GM13976 (cell line): ENCODE measurements at regions not wholly inside any gene's neighbourhood (a gene's known extent, or its start where the extent isn't known, plus 50 kb on each side); places are given as distances from the start of the nearest gene placed in this dataset.
"Not testable (repeated sequence)": the region's sequence is repeated elsewhere in the genome, so short reads cannot be mapped to it uniquely, and the experiment has no call there.

ENCODE experiments used
- DNase-seq: peaks from one replicate; pipeline ENCODE4 v3.0.0; 2012; ENCODE audit warnings: low spot score
- CTCF ChIP-seq: IDR thresholded peaks from 2 replicates; pipeline ENCODE4 v1.5.1; 2012; ENCODE audit warnings: borderline replicate concordance, mild to moderate bottlenecking; ENCODE audit not compliant: insufficient read depth; ENCODE audit errors: extremely low read depth, missing control alignments, control extremely low read depth
- in situ Hi-C: fragments of 300-500 bp; cut with MboI; formaldehyde crosslinking; loops from one replicate; pipeline ENCODE4 v1.12.0; 2022; ENCODE audit warnings: low sequenced_read_pairs, mixed read lengths, inconsistent platforms; ENCODE audit not compliant: unreplicated experiment

DNA sequence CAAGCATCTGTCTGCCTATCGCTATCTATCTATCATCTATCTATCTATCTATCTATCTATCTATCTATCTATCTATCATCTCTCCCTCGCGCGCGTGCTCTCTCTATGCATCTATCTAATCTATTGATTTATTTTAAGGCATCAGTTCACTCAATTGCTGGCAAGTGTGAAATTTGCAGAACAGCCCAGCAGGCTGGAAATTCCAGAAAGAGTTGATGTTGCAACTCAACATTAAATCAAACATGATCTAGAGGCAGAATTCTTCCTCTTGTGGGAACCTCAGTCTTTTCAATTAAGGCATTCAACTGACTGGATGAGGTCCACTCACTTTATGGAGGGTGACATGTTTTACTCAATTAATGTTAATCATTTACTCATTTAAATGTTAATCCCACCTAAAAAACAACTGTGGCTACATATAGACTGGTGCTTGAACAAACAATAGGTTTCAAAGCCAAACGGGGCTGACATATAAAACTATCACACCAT lies 1210.8 kb downstream of the GALC start:
- DNase-seq, result no peak
- in situ Hi-C loops, result no loop called here
- no peak for TF ChIP-seq CTCF

DNA sequence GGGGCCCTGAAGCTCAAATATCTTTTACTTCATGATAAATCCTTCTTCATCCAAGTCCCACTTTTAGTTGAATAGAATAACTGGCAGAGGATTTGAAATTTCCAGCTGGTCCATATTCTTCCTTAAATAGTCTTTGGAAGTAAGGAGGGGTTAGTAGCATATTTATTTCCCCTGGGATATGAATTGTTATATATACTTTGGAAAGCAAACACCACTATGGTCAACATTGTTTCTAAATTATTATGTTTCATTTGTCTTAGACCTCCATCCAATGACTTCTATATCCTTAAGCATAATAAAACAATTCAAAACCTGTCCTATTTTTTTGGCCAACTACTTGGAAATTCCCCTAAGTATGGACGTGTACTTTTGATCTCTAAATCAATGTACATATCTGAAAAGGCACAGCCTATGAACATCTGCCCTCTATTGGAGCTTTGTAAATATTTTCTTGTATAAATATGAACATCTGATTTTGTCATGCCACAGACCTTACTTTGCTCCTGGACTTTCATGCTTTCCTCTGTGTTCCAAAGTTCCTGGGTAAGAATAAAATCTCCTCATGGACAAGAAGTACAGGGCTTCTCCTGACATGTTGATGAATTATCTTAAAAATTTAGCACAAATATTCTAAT lies 1212.0 kb downstream of the GALC start:
- DNase-seq, result no peak
- no peak for TF ChIP-seq CTCF

GRCh38 chr14:86780461-86780860 lies 1212.5 kb downstream of the GALC start:
- in situ Hi-C loops, result no loop called here
- no peak for TF ChIP-seq CTCF
- DNase-seq, result no peak

More for the DNA sequence above, 1212.0 kb downstream of the GALC start:
- in situ Hi-C loops, result no loop called here

- no peak for TF ChIP-seq CTCF
- no peak for DNase-seq
- in situ Hi-C loops, result no loop called here
These were observed 1213.6 kb downstream of the GALC start for GRCh38 chr14:86779416-86779815.

GRCh38 chr14:86777963-86778602 lies 1214.9 kb downstream of the GALC start:
- DNase-seq, result no peak
- in situ Hi-C loops, result no loop called here
- TF ChIP-seq CTCF, result no peak

DNA sequence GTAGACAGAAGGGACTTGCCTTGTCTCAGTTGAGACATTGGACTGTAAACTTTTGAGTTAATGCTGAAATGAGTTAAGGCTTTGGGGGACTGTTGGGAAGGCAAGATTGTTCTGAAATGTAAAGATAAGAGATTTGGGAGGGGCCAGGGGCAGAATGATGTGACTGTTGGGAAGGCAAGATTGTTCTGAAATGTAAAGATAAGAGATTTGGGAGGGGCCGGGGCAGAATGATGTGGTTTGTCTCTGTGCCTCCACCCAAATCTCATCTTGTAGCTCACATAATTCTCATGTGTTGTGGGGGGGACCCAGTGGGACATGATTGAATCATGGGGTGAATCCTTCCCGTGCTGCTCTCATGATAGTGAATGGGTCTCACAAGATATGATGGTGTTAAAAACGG lies 1217.1 kb downstream of the GALC start:
- in situ Hi-C loops, DNase-seq: not testable (repeated sequence)

DNA sequence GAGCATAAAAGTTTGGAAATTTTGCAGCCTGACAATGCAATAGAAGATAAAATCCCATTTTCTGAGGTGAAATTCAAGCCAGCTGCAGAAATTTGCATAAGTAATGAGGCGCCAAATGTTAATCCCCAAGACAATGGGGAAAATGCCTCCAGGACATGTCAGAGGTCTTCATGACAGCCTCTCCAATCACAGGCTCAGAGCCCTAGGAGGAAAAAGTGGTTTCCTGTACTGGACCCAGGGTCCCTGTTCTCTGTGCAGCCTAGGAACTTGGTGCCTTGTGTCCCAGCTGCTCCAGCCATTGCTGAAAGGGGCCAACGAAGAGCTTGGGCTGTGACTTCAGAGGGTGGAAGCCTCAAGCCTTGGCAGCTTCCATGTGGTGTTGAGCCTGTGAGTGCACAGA lies 1218.1 kb downstream of the GALC start:
- in situ Hi-C loops, result no loop called here
- no peak for DNase-seq
- TF ChIP-seq CTCF, result no peak
